ENCODE measurements at regions not wholly inside any gene's neighbourhood (a gene's known extent, or its start where the extent isn't known, plus 50 kb on each side); places are given as distances from the start of the nearest gene placed in this dataset.

- no peak for ATAC-seq
- intact Hi-C loops (cut with DNase I) = no loop called here
Measured at GRCh38 chr3:113092746-113093145, 102.0 kb downstream of the GTPBP8 start.

GRCh38 chr3:113094337-113095221 is 103.8 kb downstream of the GTPBP8 start:
- DNase-seq (ENCODE audit: low spot score) (no peak), ATAC-seq (no peak)
- intact Hi-C loops (cut with DNase I) = no loop called here

More at GRCh38 chr3:113092746-113093145, 102.0 kb downstream of the GTPBP8 start:
- no peak for DNase-seq (ENCODE audit: low spot score)

GRCh38 chr3:113096188-113096892 is 105.6 kb downstream of the GTPBP8 start:
- DNase-seq (ENCODE audit: low spot score) (no peak), ATAC-seq (peak; percentile 38)
- intact Hi-C loops (cut with DNase I) = no loop called here

- DNase-seq (ENCODE audit: low spot score) = no peak
- ATAC-seq = peak; percentile 90
- intact Hi-C loops (cut with DNase I) = no loop called here
Measured at GRCh38 chr3:113097960-113098447, 107.2 kb downstream of the GTPBP8 start.

DNA sequence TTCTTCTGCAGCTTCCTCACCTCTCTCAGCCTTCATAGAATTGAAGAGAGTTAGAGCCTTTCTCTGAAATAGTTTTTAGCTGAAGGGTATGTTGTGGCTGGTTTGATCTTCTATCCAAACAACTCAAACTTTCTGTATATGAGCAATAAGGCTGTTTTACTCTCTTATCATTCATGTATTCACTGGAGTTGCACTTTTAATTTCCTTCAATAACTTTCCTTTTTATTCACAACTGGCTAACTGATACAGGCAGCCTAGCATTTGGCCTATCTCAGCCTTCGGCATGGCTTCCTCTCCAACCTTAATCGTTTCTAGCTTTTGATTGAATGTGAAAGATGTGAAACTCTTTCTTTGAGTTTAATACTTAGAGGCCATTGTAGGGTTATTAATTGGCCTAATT is 109.3 kb downstream of the GTPBP8 start:
- intact Hi-C loops (cut with DNase I) = no loop called here
- no peak for ATAC-seq
- DNase-seq (ENCODE audit: low spot score) = no peak

DNA sequence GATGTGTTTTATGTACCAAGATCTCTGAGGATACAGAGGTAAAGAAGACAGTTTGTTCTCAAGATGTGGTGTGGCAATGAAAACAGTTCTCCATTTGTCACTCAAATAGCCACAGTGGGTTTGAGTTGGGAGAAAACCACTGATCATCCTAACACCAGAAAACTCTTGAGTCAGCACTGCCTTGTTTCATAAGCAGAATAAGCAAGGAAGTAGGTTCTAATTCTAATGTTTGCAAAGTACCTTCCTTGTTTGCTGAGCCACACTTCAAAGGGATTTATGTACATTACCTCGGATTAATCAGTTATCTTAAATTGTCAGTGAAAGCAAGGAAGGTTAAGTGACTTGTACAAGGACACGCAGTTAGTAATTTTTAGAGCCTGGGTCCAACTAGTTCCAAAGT is 107.8 kb upstream of the BOC start:
- no peak for ATAC-seq
- intact Hi-C loops (cut with DNase I) = no loop called here
- DNase-seq (ENCODE audit: low spot score) = no peak

DNA sequence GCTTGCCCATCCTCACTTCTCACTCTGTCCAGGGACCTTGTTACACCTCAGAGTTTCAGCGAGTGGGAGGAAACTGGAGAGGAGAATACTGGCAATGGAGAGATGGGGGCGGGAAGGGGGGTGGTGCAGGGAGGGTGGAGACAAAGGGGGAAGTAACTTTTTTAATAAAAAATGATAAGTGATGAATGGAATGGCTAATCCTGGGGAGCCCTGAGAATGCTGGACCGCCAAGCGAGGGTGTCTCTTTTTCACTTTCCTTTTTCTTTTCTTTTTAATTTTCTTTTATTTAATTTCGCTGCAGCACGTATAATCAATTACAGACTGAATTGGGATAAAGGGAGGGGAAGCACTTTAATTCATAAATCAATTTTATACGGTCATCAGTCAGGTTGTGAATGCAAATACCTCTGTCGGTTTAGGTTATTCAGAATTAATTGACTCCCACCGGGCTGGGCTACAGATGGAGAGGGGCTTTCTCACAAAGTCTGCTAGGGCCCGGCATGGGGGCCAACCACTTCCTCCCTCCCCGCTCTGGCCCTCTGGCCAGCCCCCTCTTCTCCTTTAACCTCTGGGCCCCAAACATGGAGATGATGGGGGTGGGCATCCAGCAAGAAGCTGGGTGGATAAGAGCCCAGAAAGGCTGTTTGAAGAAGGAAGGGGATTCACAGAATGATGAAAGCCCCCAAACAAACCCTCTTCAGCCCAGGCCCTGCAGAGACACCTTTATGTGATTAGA is 106.8 kb upstream of the BOC start:
- ATAC-seq (no peak), DNase-seq (ENCODE audit: low spot score) (no peak)
- intact Hi-C loops (cut with DNase I) = no loop called here

- ATAC-seq (peak; percentile 78), DNase-seq (ENCODE audit: low spot score) (no peak)
- intact Hi-C loops (cut with DNase I) = no loop called here
Measured at GRCh38 chr3:113105093-113105449, 106.3 kb upstream of the BOC start.

DNA sequence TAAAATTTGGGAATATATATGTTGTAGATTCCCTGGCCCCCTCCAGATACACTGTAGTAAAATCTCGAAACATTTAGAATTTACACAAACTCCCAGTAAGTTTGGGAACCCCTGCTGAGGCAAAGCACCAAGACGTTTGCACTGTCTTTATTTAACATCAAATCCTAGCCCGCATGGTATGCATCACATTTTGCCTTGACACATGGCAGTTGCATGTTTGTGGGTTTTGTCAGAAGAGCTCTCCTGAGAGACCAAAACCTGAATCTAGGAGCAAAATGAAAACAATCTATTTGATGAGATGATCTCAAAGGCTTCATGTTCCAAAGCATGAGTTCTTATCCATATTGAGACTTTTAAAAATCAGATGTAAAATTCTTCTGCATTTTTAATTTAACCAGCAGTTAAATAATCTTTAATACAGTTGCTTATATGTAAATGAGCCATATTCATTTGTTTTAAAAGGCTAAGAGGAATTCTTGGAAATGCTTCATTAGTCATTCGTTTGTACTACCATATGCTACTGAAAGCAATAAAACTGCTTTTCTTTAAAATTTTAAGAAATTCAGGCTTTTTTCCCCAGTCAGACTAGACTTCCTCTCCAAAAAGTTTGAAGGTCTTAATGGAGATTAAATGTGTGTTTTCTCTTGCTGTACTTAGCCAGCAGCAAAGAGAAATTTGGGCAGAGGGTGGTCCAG is 105.2 kb upstream of the BOC start:
- ATAC-seq (no peak), DNase-seq (ENCODE audit: low spot score) (no peak)
- intact Hi-C loops (cut with DNase I) = no loop called here

- no peak for DNase-seq (ENCODE audit: low spot score)
- no peak for ATAC-seq
- intact Hi-C loops (cut with DNase I) = no loop called here
Measured at GRCh38 chr3:113110267-113110666, 101.1 kb upstream of the BOC start.

DNA sequence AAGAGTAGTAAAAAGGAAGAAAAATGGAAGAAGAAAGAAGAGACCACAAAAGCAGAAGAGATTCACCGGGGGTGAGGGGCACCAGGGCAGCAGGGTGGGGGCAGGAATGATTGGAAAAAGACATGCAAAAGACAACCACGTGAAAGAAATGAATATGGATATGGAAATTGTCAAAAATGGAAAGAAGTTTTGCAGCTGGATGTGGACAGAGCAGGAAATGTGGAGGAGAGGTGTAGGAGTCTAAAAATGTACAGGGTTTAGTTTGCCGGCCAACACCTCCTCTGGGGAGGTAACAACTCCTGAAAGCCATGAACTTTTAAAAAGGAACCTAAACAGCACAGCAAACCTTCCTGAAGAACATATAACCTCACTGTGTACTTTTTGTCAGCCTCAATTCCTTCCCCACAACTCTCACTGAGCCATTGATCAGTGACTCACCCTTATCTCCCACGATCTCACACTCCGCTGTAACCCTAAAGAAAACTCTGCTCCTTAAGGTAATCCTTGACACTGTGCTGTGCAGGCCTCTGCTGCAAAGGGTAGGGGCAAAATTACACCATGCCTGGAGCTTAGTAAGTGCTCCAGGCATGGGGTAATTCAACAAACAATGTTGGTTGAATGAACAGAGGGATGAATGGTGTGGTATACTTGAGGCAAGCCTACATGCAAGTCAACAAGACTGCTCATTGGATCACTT is 100.2 kb upstream of the BOC start:
- intact Hi-C loops (cut with DNase I) = no loop called here
- DNase-seq (ENCODE audit: low spot score) (no peak), ATAC-seq (no peak)

GRCh38 chr3:113113361-113113760 is 98.0 kb upstream of the BOC start:
- intact Hi-C loops (cut with DNase I) = no loop called here
- no peak for DNase-seq (ENCODE audit: low spot score)
- ATAC-seq = no peak

DNA sequence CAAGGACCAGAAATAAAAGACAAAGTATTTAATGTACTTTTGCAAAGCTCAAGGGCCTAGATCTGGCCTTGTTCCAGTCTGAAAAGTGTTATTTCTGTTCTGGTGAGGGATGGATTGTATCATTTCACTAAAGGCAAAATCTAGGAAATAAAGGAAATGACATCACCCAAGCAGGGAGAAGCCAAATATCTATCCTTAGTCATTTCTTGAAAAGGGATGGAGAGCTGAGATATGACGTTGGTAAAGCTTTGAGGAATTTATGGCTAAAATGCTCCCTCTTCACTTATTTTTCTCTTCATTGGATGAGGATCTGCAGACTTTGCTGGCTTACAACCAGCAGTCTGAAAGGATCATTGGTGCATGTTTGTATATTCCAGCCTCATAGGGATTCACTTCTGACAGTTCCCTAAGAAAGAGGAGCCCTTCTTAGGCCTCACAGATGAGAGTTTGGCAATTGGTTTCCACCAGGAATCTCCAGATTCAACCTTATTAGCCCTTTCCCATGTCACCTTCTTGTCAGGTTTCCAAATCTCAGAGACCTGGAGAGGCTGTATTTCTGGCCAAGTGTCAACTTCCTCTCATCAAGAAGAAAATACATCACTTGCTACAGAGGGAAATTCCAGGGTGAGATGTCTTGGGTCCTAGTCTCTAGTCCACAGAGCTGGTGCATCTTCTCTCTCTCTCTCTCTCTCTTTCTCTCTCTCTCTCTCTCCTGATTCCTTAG is 93.7 kb upstream of the BOC start:
- intact Hi-C loops (cut with DNase I) = no loop called here
- ATAC-seq = peak; percentile 79
- DNase-seq (ENCODE audit: low spot score) = no peak

DNA sequence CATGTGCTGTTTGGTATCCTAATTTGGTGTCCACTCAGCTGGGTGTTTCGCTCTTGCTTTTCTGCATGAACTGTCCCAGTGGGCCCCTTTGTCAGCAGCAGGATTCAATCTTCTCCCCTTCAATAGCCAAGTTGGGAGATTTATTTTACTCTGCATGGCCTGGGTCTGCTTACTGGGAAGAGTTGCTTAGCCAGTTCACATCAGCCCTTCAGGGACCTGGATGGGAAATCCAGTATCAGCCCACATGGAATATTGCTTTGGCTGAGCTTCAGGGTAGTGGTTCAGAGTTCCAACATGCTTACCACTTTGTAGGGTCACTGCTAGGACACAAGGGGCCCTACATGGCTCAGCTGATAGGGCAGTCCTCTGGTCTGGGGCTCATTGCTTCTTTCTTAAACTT is 93.0 kb upstream of the BOC start:
- intact Hi-C loops (cut with DNase I) = no loop called here
- DNase-seq (ENCODE audit: low spot score) = no peak
- peak; percentile 49 for ATAC-seq

DNA sequence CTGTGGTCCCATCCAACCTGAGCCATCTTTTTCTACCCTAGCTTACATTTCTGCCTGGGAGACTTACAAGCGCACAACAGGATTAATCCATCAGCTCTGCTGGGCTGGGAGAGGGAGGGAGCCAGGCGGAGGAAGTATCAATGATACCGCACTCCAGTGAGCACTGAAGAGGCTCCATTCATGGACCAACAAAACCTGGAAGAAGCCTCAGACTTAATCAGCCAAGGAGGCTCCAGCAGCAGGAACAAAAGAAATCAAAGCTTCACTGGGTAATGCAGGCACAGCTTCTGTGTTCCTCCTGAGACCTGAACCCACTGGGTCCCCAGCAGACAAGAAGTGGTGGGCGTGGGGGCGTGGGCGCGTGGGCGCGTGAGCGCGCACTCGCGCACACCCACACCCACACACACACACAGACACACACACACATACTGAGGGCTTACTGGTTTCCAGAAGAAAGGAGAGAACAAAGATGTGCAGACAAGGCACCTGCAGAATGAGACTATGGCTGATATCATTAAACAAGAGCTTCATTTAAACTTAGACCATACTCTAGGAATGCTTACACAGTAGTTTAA is 87.0 kb upstream of the BOC start:
- ATAC-seq (no peak), DNase-seq (ENCODE audit: low spot score) (no peak)
- intact Hi-C loops (cut with DNase I) = no loop called here

DNA sequence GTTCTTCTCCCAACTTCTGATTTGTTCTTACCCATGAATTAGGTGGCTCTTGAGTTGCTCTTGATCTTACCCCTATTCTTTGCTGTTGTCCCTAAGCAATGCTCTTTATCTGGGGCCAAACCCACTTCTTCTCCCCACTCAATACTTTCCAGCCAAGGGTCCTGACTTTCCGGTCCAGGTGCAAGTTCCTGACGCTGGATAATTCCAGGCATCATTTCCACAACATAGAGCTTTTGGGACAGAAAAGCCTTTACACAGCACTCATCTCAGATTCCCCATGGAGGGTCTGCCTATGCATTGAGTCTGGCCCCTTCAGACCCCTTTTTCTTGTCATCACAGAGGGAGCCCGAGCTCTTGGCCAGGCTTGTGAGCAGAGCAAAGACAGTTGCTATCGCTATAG is 85.4 kb upstream of the BOC start:
- ATAC-seq = no peak
- DNase-seq (ENCODE audit: low spot score) = no peak
- intact Hi-C loops (cut with DNase I) = no loop called here

- ATAC-seq (no peak), DNase-seq (ENCODE audit: low spot score) (no peak)
- intact Hi-C loops (cut with DNase I) = no loop called here
Measured at GRCh38 chr3:113128386-113129015, 82.9 kb upstream of the BOC start.

Measured in sciatic nerve (tissue), 2 donors.